ENCODE measurements at regions not wholly inside any gene's neighbourhood (a gene's known extent, or its start where the extent isn't known, plus 50 kb on each side); places are given as distances from the start of the nearest gene placed in this dataset.

GRCh38 chr12:61356485-61356884 lies 903.7 kb upstream of the USP15 start:
- WGBS, 2 donors, result 85 to 86% methylated on average over 5 to 6 of the region's 6 CpGs
- TF ChIP-seq, protein P1, sequence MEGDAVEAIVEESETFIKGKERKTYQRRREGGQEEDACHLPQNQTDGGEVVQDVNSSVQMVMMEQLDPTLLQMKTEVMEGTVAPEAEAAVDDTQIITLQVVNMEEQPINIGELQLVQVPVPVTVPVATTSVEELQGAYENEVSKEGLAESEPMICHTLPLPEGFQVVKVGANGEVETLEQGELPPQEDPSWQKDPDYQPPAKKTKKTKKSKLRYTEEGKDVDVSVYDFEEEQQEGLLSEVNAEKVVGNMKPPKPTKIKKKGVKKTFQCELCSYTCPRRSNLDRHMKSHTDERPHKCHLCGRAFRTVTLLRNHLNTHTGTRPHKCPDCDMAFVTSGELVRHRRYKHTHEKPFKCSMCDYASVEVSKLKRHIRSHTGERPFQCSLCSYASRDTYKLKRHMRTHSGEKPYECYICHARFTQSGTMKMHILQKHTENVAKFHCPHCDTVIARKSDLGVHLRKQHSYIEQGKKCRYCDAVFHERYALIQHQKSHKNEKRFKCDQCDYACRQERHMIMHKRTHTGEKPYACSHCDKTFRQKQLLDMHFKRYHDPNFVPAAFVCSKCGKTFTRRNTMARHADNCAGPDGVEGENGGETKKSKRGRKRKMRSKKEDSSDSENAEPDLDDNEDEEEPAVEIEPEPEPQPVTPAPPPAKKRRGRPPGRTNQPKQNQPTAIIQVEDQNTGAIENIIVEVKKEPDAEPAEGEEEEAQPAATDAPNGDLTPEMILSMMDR (IDR thresholded peaks at IDR 0.05), result no peak
- no peak for TF ChIP-seq POLR2A (IDR thresholded peaks at IDR 0.05)
- DNase-seq (ENCODE audit: low spot score in 2 of 2), result no peak
- intact Hi-C loops (cut with DNase I; ENCODE audit: low total_unique reads), result no loop called here
- H3K4me3 ChIP-seq (ENCODE audit: low read depth, poor library complexity, severe bottlenecking), result no peak overlapping the region

- TF ChIP-seq, protein P1 (IDR thresholded peaks at IDR 0.05), result no peak
- no peak for TF ChIP-seq POLR2A (IDR thresholded peaks at IDR 0.05)
- no peak for DNase-seq (ENCODE audit: low spot score in 2 of 2)
- 77 to 86% methylated on average over 4 of the region's 4 CpGs for WGBS, 2 donors
- intact Hi-C loops (cut with DNase I; ENCODE audit: low total_unique reads), result no loop called here
- no peak overlapping the region for H3K4me3 ChIP-seq (ENCODE audit: low read depth, poor library complexity, severe bottlenecking)
Observed at GRCh38 chr12:61357496-61357895, 902.7 kb upstream of the USP15 start.

DNA sequence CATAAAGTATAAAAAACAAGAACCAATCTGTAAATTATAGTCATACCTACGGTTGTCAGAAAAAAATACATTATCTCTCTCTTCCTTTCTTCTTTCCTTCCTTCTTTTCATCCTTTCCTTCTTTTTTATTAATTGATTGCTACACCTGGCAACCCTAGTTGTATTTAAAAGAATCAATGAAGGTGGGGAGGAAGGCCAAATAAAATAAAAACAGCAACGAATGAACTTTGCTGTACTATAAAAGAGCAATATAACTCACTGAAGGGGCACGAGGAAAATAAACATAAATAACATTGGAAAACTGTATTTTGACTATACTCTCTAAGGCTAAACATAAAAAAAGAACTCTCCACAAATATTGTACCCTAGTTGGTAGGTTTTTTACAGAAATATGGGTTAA lies 898.2 kb upstream of the USP15 start:
- intact Hi-C loops (cut with DNase I; ENCODE audit: low total_unique reads), result no loop called here
- TF ChIP-seq, protein P1 (IDR thresholded peaks at IDR 0.05), result no peak
- TF ChIP-seq POLR2A (IDR thresholded peaks at IDR 0.05), result no peak
- DNase-seq (ENCODE audit: low spot score in 2 of 2), result no peak
- H3K4me3 ChIP-seq (ENCODE audit: low read depth, poor library complexity, severe bottlenecking), result no peak overlapping the region
- WGBS, 2 donors, result 67 to 73% methylated on average over 3 of the region's 3 CpGs

DNA sequence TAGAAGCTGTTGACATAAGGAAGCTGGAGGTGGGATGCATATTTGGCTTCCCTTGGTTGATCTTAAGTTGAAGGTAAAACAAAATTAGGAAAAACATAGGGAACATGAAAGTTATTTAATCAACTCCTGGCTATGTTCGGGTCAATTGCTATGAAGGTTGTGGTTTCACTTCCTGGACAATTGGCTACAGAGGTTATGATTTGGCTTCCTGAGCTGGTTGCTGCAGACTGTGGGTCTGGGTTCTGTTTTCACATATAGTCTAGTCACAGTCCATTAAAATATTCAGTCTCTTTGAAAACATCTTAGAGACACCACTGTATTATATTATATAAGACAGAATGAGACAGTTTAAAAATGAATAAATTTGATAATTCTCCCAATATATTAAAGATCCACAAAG lies 895.2 kb upstream of the USP15 start:
- DNase-seq (ENCODE audit: low spot score in 2 of 2), result no peak
- TF ChIP-seq, protein P1 (IDR thresholded peaks at IDR 0.05), result no peak
- no peak for TF ChIP-seq POLR2A (IDR thresholded peaks at IDR 0.05)

GRCh38 chr12:61367281-61367785 lies 892.9 kb upstream of the USP15 start:
- 70 to 75% methylated on average over 1 of the region's 1 CpG for WGBS, 2 donors
- DNase-seq (ENCODE audit: low spot score in 2 of 2), result no peak
- intact Hi-C loops (cut with DNase I; ENCODE audit: low total_unique reads), result no loop called here
- TF ChIP-seq, protein P1 (IDR thresholded peaks at IDR 0.05), result no peak
- no peak for TF ChIP-seq POLR2A (IDR thresholded peaks at IDR 0.05)
- no peak overlapping the region for H3K4me3 ChIP-seq (ENCODE audit: low read depth, poor library complexity, severe bottlenecking)

More for the DNA sequence above, 895.2 kb upstream of the USP15 start:
- intact Hi-C loops (cut with DNase I; ENCODE audit: low total_unique reads), result no loop called here
- WGBS, 2 donors, result 56 to 71% methylated on average over 1 of the region's 1 CpG
- H3K4me3 ChIP-seq (ENCODE audit: low read depth, poor library complexity, severe bottlenecking), result no peak overlapping the region

GRCh38 chr12:61369241-61369910 lies 890.8 kb upstream of the USP15 start:
- DNase-seq (ENCODE audit: low spot score in 2 of 2), result no peak
- intact Hi-C loops (cut with DNase I; ENCODE audit: low total_unique reads), result no loop called here
- 65 to 68% methylated on average over 4 of the region's 4 CpGs for WGBS, 2 donors
- no peak for TF ChIP-seq POLR2A (IDR thresholded peaks at IDR 0.05)
- TF ChIP-seq, protein P1 (IDR thresholded peaks at IDR 0.05), result no peak
- H3K4me3 ChIP-seq (ENCODE audit: low read depth, poor library complexity, severe bottlenecking), result no peak overlapping the region
